Coronary artery (tissue), 2 donors: ENCODE measurements at regions not wholly inside any gene's neighbourhood (a gene's known extent, or its start where the extent isn't known, plus 50 kb on each side); places are given as distances from the start of the nearest gene placed in this dataset.

Experiments used
- DNase-seq: peaks from one replicate; pipeline ENCODE4 v3.0.0-alpha.2; 2017; ENCODE audit warnings: low spot score
- H3K27ac ChIP-seq, 2 donors: fragments of 200-600 bp; sonication (generic); one replicate each; pipeline ENCODE4 v1.5.1; 2016 to 2019
- H3K4me3 ChIP-seq: fragments of 200-600 bp; sonication (generic); 2 replicates; pipeline ENCODE4 v1.5.1; 2016; ENCODE audit warnings: mild to moderate bottlenecking, moderate library complexity
- TF ChIP-seq, protein P1 (sequence below): fragments of 200-600 bp; sonication (generic); IDR thresholded peaks from one replicate; pipeline ENCODE4 v1.5.1; 2019; ENCODE audit warnings: antibody characterized with exemption

GRCh38 chr7:153529100-153529499 lies 523.1 kb upstream of the DPP6 start:
- Histone ChIP-seq H3K27ac (no peak overlapping the region), H3K4me3 (no peak overlapping the region)
- no peak for DNase-seq
- TF ChIP-seq, protein P1, sequence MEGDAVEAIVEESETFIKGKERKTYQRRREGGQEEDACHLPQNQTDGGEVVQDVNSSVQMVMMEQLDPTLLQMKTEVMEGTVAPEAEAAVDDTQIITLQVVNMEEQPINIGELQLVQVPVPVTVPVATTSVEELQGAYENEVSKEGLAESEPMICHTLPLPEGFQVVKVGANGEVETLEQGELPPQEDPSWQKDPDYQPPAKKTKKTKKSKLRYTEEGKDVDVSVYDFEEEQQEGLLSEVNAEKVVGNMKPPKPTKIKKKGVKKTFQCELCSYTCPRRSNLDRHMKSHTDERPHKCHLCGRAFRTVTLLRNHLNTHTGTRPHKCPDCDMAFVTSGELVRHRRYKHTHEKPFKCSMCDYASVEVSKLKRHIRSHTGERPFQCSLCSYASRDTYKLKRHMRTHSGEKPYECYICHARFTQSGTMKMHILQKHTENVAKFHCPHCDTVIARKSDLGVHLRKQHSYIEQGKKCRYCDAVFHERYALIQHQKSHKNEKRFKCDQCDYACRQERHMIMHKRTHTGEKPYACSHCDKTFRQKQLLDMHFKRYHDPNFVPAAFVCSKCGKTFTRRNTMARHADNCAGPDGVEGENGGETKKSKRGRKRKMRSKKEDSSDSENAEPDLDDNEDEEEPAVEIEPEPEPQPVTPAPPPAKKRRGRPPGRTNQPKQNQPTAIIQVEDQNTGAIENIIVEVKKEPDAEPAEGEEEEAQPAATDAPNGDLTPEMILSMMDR, result no peak

GRCh38 chr7:153529651-153530165 lies 522.5 kb upstream of the DPP6 start:
- H3K4me3 ChIP-seq, result no peak overlapping the region
- no peak for DNase-seq
- H3K27ac ChIP-seq, result no peak overlapping the region
- TF ChIP-seq, protein P1, result no peak

- TF ChIP-seq, protein P1, result no peak
- DNase-seq, result no peak
- Histone ChIP-seq H3K27ac (no peak overlapping the region), H3K4me3 (no peak overlapping the region)
Measured at GRCh38 chr7:153530441-153530840, 521.8 kb upstream of the DPP6 start.

- H3K4me3 ChIP-seq, result no peak overlapping the region
- no peak overlapping the region for H3K27ac ChIP-seq
- DNase-seq, result no peak
- TF ChIP-seq, protein P1, result no peak
Measured at GRCh38 chr7:153532326-153532725, 519.9 kb upstream of the DPP6 start.

DNA sequence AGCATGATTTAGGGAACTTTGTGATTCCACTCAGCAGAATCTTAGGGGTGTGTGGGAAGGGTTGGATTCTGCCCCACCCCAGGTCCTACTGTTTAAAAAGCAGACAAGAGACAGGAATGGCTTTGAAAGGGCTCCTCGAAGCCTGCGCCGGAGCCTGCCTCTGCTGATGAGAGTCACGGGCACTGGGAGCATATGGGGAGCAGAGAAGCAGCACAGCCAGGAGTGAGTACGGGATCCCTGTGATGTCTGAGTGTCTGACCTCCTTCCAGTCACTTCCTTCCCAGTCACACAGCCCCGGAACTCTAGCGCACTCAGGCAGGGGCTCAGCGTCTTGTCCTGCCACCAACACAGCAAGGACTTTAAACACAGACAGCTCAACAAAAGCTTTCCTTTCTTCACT lies 514.9 kb upstream of the DPP6 start:
- Histone ChIP-seq H3K4me3 (no peak overlapping the region), H3K27ac (no peak overlapping the region)
- no peak for DNase-seq
- TF ChIP-seq, protein P1, result no peak

DNA sequence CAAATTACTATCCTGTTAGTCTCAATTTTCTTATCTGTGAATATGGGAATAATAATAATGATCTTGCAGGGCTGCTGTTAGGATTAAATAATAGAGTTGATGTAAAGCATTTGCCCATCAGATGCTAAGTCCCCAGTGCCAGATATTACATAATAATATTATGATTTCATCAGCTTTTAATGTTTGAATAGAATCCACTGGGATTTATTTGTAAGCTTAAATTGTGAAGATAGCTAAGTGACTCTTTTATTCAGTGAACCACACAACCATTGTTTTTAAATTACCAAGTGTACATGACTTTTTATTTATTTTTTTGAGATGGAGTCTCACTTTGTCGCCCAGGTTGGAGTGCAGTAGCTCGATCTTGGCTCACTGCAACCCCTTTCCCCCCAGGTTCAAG lies 510.3 kb upstream of the DPP6 start:
- DNase-seq, result no peak
- TF ChIP-seq, protein P1, result no peak
- no peak overlapping the region for H3K4me3 ChIP-seq
- H3K27ac ChIP-seq, result no peak overlapping the region

GRCh38 chr7:153543232-153543631 lies 509.0 kb upstream of the DPP6 start:
- DNase-seq, result no peak
- no peak overlapping the region for H3K4me3 ChIP-seq
- H3K27ac ChIP-seq, result no peak overlapping the region
- TF ChIP-seq, protein P1, result no peak
